Esophagus squamous epithelium (tissue), 5 donors: ENCODE measurements at regions not wholly inside any gene's neighbourhood (a gene's known extent, or its start where the extent isn't known, plus 50 kb on each side); places are given as distances from the start of the nearest gene placed in this dataset.

ENCODE experiments used
- DNase-seq: peaks from one replicate; lab custom pipeline; 2025; lab: John Stamatoyannopoulos, UW
- H3K27ac ChIP-seq, 4 donors: fragments of 200-600 bp; sonication (generic); one replicate each; pipeline ENCODE4 v1.5.1; 2016 to 2019; ENCODE audit warnings: mild to moderate bottlenecking in 1 of 4
- H3K27me3 ChIP-seq, 4 donors: fragments of 200-600 bp; sonication (generic); 1 replicate in 3 of 4; 2 replicates in 1 of 4; pipeline versions ENCODE4 v1.5.1 to v1.6.0; 2017 to 2021; ENCODE audit warnings: antibody characterized with exemption in 1 of 4
- H3K36me3 ChIP-seq, 3 donors: fragments of 200-600 bp; sonication (generic); one replicate each; pipeline ENCODE4 v1.5.1; 2016 to 2019
- H3K4me1 ChIP-seq, 3 donors: fragments of 200-600 bp; sonication (generic); one replicate each; pipeline ENCODE4 v1.5.1; 2017 to 2019
- H3K4me3 ChIP-seq, 4 donors: fragments of 200-600 bp; sonication (generic); 1 replicate in 3 of 4; 2 replicates in 1 of 4; pipeline ENCODE4 v1.5.1; 2016 to 2019; ENCODE audit warnings: mild to moderate bottlenecking in 2 of 4, moderate library complexity in 1 of 4
- H3K9me3 ChIP-seq, 3 donors: fragments of 200-600 bp; sonication (generic); one replicate each; pipeline ENCODE4 v1.5.1; 2016 to 2019
- CTCF ChIP-seq, 6 experiments: fragments of 450-650 bp in 4 of 6; fragments of 200-600 bp in 2 of 6; sonication (generic) in 2 of 6; IDR thresholded peaks; one replicate each; pipeline ENCODE4 v1.5.1; 2016 to 2019; ENCODE audit warnings: antibody characterized with exemption in 6 of 6, mild to moderate bottlenecking in 4 of 6, moderate library complexity in 4 of 6
- POLR2A ChIP-seq, 4 donors: fragments of 450-650 bp; IDR thresholded peaks; one replicate each; pipeline ENCODE4 v1.6.1; 2017; ENCODE audit warnings: antibody characterized with exemption in 4 of 4, mild to moderate bottlenecking in 4 of 4, moderate library complexity in 3 of 4
- WGBS, 2 donors: methylation state at CpG; one replicate each; pipeline ENCODE4 v1.1.5; 2018; 5-methylcytosine and 5-hydroxymethylcytosine counted together
- intact Hi-C: fragments of 100-400 bp; cut with DNase I; formaldehyde crosslinking; loops from one replicate; pipeline ENCODE4 v1.15.0; 2022
- donor health status: DM: yes; HTN: yes; CAD: no.

- TF ChIP-seq CTCF (IDR thresholded peaks at IDR 0.05) = no peak
- no peak for TF ChIP-seq POLR2A (IDR thresholded peaks at IDR 0.05)
- no peak overlapping the region for H3K4me3 ChIP-seq
- no peaks in the 10 kb centered on the region for H3K9me3 ChIP-seq
- H3K27ac ChIP-seq = no peak overlapping the region
- DNase-seq = no peak
- 83 to 84% methylated on average over 9 of the region's 9 CpGs for WGBS, 2 donors
- no peaks in the 10 kb centered on the region for H3K4me1 ChIP-seq
- intact Hi-C loops = no loop called here
- H3K27me3 ChIP-seq = peaks cover 0 to 22% (median 0%) of the 10 kb centered on the region in 4 donors
- H3K36me3 ChIP-seq = no peaks in the 10 kb centered on the region
Measured at GRCh38 chr19:29370276-29370675, 155.5 kb upstream of the VSTM2B start.

GRCh38 chr19:29371251-29372090 lies 154.3 kb upstream of the VSTM2B start:
- no peaks in the 10 kb centered on the region for H3K4me1 ChIP-seq
- H3K27ac ChIP-seq = no peak overlapping the region
- intact Hi-C loops = no loop called here
- H3K9me3 ChIP-seq = no peaks in the 10 kb centered on the region
- H3K27me3 ChIP-seq = peaks cover 0 to 10% (median 0%) of the 10 kb centered on the region in 4 donors
- DNase-seq = no peak
- TF ChIP-seq CTCF (IDR thresholded peaks at IDR 0.05) (no peak), POLR2A (IDR thresholded peaks at IDR 0.05) (no peak)
- 45 to 57% methylated on average over 3 to 4 of the region's 7 CpGs for WGBS, 2 donors
- H3K36me3 ChIP-seq = no peaks in the 10 kb centered on the region
- H3K4me3 ChIP-seq = no peak overlapping the region

- intact Hi-C loops = no loop called here
- H3K27me3 ChIP-seq = peaks cover 0 to 4% (median 0%) of the 10 kb centered on the region in 4 donors
- DNase-seq = no peak
- no peaks in the 10 kb centered on the region for H3K36me3 ChIP-seq
- TF ChIP-seq POLR2A (IDR thresholded peaks at IDR 0.05) (no peak), CTCF (IDR thresholded peaks at IDR 0.05) (no peak)
- no peaks in the 10 kb centered on the region for H3K9me3 ChIP-seq
- no peak overlapping the region for H3K4me3 ChIP-seq
- WGBS, 2 donors = 58% methylated on average over 3 of the region's 5 CpGs; no CpG with 5 or more reads in 1 of the 2 donors
- H3K27ac ChIP-seq = no peak overlapping the region
- no peaks in the 10 kb centered on the region for H3K4me1 ChIP-seq
Measured at GRCh38 chr19:29372091-29372415, 153.7 kb upstream of the VSTM2B start.

GRCh38 chr19:29372461-29372860 lies 153.3 kb upstream of the VSTM2B start:
- no peak overlapping the region for H3K27ac ChIP-seq
- H3K36me3 ChIP-seq = no peaks in the 10 kb centered on the region
- DNase-seq = no peak

More at GRCh38 chr19:29372461-29372860, 153.3 kb upstream of the VSTM2B start:
- TF ChIP-seq POLR2A (IDR thresholded peaks at IDR 0.05) = no peak
- no peak for TF ChIP-seq CTCF (IDR thresholded peaks at IDR 0.05)
- intact Hi-C loops = no loop called here
- H3K27me3 ChIP-seq = peaks cover 0 to 3% (median 0%) of the 10 kb centered on the region in 4 donors
- WGBS, 2 donors = 68 to 70% methylated on average over 3 of the region's 3 CpGs
- no peaks in the 10 kb centered on the region for H3K4me1 ChIP-seq
- H3K9me3 ChIP-seq = no peaks in the 10 kb centered on the region
- no peak overlapping the region for H3K4me3 ChIP-seq
